Breast epithelium (tissue), 4 donors: ENCODE measurements at regions not wholly inside any gene's neighbourhood (a gene's known extent, or its start where the extent isn't known, plus 50 kb on each side); places are given as distances from the start of the nearest gene placed in this dataset.
"Not testable (repeated sequence)": the region's sequence is repeated elsewhere in the genome, so short reads cannot be mapped to it uniquely, and the experiment has no call there.

Experiments used
- DNase-seq, 2 donors: peaks; one replicate each; pipeline ENCODE4 v3.0.0-alpha.2; 2019; ENCODE audit warnings: low spot score in 2 of 2
- H3K27ac ChIP-seq, 2 donors: fragments of 200-600 bp; sonication (generic) in 1 of 2; one replicate each; pipeline ENCODE4 v1.5.1; 2016 to 2019; ENCODE audit warnings: mild to moderate bottlenecking in 1 of 2
- H3K27me3 ChIP-seq, 2 donors: fragments of 200-600 bp; sonication (generic) in 1 of 2; one replicate each; pipeline versions ENCODE4 v1.5.1 to v1.6.0; 2017 to 2019; ENCODE audit warnings: control low read depth in 1 of 2, mild to moderate bottlenecking in 1 of 2
- H3K36me3 ChIP-seq: fragments of 200-600 bp; one replicate; pipeline ENCODE4 v1.5.1; 2019
- H3K4me1 ChIP-seq, 2 donors: fragments of 200-600 bp; sonication (generic); one replicate each; pipeline ENCODE4 v1.5.1; 2016 to 2019; ENCODE audit warnings: control low read depth in 1 of 2
- H3K4me3 ChIP-seq, 3 donors: fragments of 200-600 bp; sonication (generic); 1 replicate in 2 of 3; 2 replicates in 1 of 3; pipeline ENCODE4 v1.5.1; 2016 to 2019; ENCODE audit warnings: mild to moderate bottlenecking in 3 of 3, moderate library complexity in 2 of 3
- H3K9me3 ChIP-seq, 2 donors: fragments of 200-600 bp; sonication (generic) in 1 of 2; one replicate each; pipeline ENCODE4 v1.5.1; 2016 to 2019; ENCODE audit warnings: control low read depth in 1 of 2
- POLR2A ChIP-seq: fragments of 450-650 bp; IDR thresholded peaks from one replicate; pipeline ENCODE4 v1.6.1; 2016; ENCODE audit warnings: antibody characterized with exemption, mild to moderate bottlenecking, moderate library complexity
- POLR2AphosphoS5 ChIP-seq, 3 donors: sonication (generic); formaldehyde crosslinking; IDR thresholded peaks; one replicate each; pipeline ENCODE4 v1.6.1; 2017; ENCODE audit warnings: antibody characterized with exemption in 3 of 3
- intact Hi-C: fragments of 100-400 bp; cut with DNase I; formaldehyde crosslinking; loops from one replicate; pipeline ENCODE4 v1.15.1; 2023; ENCODE audit warnings: low total_unique reads
- TF ChIP-seq, protein P1 (sequence below), 3 donors: fragments of 450-650 bp; IDR thresholded peaks; one replicate each; pipeline ENCODE4 v1.5.1; 2016 to 2017; ENCODE audit warnings: antibody characterized with exemption in 3 of 3, mild to moderate bottlenecking in 3 of 3, moderate library complexity in 3 of 3

DNA sequence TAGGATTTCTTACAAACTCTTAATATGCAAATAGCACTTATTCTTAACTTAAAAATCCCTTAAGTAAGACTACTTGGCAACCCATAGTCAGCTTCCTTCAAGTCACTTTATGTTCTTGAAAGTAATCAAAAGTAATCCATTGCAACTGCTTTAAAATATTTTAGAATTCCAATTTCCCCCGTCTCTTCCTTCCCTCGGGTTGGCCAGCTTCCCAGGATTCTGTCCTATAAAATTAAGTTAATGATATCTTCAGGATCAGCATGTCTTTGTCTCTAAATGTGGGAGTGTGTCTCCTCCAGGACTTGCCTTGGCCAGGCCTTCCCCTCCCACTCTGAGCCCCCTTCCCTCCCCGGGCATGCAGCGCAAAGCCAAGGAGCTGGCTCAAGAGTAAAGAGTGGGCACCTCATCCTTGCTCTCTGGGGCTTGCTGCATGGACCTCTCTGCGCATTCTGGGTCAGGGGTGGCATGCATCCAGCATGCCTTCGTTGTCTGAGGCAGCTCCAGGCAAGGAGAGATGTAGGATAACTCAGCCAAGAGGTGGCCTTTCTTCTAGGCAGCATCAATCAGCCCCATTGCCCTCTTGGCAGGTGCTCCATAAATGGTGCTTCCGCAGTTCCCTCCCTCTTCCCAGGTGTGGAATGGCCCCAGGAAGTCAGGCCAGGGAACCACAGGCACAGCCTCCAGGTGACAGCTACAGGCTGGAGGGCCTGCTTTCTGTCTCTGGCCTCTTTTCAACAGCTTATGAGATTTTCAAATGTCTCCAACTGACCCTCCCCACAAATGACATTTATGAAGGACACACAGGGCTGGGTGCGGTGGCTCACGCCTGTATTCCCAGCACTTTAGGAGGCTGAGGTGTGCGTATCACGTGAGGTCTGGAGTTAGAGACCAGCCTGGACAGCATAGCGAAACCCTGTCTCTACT lies 108.7 kb upstream of the ALDH1A3 start:
- intact Hi-C loops: no loop called here
- Histone ChIP-seq H3K9me3 (no peaks in the 10 kb centered on the region), H3K36me3 (no peaks in the 10 kb centered on the region), H3K27ac (peak overlapping the region; percentile 72 to 74), H3K4me1 (peaks cover 0 to 6% of the 10 kb centered on the region in 2 donors), H3K4me3 (no peak overlapping the region), H3K27me3 (no peaks in the 10 kb centered on the region)
- peak in 1 of 2 donors; percentile 36 for DNase-seq
- TF ChIP-seq, protein P1, sequence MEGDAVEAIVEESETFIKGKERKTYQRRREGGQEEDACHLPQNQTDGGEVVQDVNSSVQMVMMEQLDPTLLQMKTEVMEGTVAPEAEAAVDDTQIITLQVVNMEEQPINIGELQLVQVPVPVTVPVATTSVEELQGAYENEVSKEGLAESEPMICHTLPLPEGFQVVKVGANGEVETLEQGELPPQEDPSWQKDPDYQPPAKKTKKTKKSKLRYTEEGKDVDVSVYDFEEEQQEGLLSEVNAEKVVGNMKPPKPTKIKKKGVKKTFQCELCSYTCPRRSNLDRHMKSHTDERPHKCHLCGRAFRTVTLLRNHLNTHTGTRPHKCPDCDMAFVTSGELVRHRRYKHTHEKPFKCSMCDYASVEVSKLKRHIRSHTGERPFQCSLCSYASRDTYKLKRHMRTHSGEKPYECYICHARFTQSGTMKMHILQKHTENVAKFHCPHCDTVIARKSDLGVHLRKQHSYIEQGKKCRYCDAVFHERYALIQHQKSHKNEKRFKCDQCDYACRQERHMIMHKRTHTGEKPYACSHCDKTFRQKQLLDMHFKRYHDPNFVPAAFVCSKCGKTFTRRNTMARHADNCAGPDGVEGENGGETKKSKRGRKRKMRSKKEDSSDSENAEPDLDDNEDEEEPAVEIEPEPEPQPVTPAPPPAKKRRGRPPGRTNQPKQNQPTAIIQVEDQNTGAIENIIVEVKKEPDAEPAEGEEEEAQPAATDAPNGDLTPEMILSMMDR (IDR thresholded peaks at IDR 0.05): no peak
- no peak for TF ChIP-seq POLR2A
- no peak for TF ChIP-seq POLR2AphosphoS5 (IDR thresholded peaks at IDR 0.05)

DNA sequence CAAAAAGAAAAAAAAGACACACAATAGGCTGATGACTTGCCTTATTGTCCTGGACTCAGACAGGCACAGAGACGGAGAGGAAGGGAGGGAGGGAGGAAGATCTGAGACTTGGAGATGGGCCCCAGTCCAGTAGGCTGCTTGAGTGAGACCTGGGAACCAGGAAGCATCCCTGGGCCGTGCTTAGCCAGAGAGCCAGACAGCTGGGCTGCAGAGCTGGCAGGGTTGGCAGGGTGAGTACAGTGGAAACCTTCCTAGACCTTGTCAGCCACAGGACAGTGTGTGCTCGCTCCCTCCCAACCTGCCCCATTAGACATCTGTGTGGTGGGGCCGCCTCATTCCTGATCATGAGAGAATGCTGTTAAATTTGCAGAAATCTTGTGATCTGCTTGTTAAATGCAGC lies 107.9 kb upstream of the ALDH1A3 start:
- no peaks in the 10 kb centered on the region for H3K9me3 ChIP-seq
- no peaks in the 10 kb centered on the region for H3K27me3 ChIP-seq
- DNase-seq: peak; percentile 60 to 82
- H3K36me3 ChIP-seq: no peaks in the 10 kb centered on the region
- H3K27ac ChIP-seq: peak overlapping the region; percentile 72 to 74
- intact Hi-C loops: no loop called here
- H3K4me1 ChIP-seq: peaks cover 0 to 6% of the 10 kb centered on the region in 2 donors
- no peak overlapping the region for H3K4me3 ChIP-seq
- TF ChIP-seq, protein P1 (IDR thresholded peaks at IDR 0.05): no peak
- TF ChIP-seq POLR2AphosphoS5 (IDR thresholded peaks at IDR 0.05) (no peak), POLR2A (no peak)

DNA sequence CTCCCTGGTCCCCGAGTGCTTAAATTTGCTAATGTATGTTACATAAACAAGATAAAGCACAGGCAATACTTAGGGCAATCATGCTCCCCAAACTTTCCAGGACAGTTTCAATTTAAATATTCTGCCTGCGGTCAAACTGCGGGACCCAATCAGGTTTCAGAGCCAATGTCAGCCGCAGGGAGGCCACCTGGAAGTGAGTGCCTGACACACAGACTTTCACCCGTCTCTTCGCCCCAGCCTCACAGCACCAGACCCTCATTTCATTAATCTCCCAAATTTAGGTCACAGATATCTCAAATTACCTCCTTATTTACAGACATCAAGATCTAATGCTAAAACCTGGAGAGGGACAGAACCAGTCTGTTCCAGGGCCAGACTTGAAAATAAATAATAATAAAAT lies 107.2 kb upstream of the ALDH1A3 start:
- DNase-seq: no peak
- TF ChIP-seq POLR2A: no peak
- no peak for TF ChIP-seq POLR2AphosphoS5 (IDR thresholded peaks at IDR 0.05)
- TF ChIP-seq, protein P1 (IDR thresholded peaks at IDR 0.05): no peak
- H3K4me3 ChIP-seq: no peak overlapping the region
- peak overlapping the region; percentile 72 to 74 for H3K27ac ChIP-seq
- H3K36me3 ChIP-seq: no peaks in the 10 kb centered on the region
- intact Hi-C loops: no loop called here
- H3K4me1 ChIP-seq: peaks cover 0 to 6% of the 10 kb centered on the region in 2 donors
- H3K9me3 ChIP-seq: no peaks in the 10 kb centered on the region
- H3K27me3 ChIP-seq: no peaks in the 10 kb centered on the region

DNA sequence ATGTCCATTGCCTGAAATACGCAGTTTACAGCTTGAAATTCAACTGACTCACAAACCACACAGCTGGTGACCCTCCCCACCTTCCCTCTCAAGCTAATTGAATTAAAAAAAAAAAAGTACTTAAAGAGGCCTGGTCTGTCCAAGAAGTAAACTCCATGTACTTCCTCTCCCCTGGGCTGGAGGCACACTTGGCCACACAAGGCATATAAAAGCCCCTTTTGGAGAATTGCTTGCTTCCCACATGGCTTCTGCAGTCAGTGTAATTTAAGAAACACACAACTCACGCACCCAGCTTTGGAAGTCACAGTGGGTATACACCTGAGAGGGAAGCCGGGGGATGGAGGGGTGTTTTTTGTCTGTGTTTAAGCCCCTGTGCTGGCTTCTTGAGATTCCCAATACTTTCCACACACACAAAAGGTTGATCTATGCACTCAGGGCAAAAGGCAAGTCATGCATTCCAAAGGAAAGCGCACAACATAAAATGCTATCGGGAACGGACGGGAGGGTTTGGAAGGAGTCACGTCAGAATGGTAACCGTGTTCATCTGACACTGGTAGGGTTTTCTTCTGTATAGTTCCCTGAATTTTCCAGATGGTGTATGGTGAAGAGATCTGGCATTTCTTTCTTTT lies 106.6 kb upstream of the ALDH1A3 start:
- TF ChIP-seq POLR2A (no peak), POLR2AphosphoS5 (IDR thresholded peaks at IDR 0.05) (no peak)
- TF ChIP-seq, protein P1 (IDR thresholded peaks at IDR 0.05): no peak
- Histone ChIP-seq H3K4me1 (peaks cover 0 to 6% of the 10 kb centered on the region in 2 donors), H3K4me3 (no peak overlapping the region), H3K9me3 (no peaks in the 10 kb centered on the region), H3K27me3 (no peaks in the 10 kb centered on the region), H3K27ac (peak overlapping the region; percentile 72 to 74), H3K36me3 (no peaks in the 10 kb centered on the region)
- no peak for DNase-seq
- intact Hi-C loops: no loop called here

DNA sequence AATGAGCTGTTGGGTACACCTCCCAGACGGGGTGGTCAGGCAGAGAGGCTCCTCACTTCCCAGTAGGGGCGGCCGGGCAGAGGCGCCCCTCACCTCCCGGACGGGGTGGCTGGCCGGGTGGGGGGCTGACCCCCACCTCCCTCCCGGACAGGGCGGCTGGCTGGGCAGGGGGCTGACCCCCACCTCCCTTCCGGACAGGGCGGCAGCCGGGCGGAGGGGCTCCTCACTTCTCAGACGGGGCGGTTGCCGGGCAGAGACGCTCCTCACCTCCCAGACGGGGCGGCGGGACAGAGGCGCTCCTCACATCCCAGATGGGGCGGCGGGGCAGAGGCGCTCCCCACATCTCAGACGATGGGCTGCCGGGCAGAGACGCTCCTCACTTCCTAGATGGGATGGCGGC lies 105.6 kb upstream of the ALDH1A3 start:
- intact Hi-C loops, H3K27me3 ChIP-seq: not testable (repeated sequence)

More for the DNA sequence above, 105.6 kb upstream of the ALDH1A3 start:
- H3K27ac ChIP-seq, H3K9me3 ChIP-seq, H3K4me3 ChIP-seq, H3K4me1 ChIP-seq, DNase-seq, H3K36me3 ChIP-seq: not testable (repeated sequence)
